Glutamatergic neuron (in vitro differentiated cells): ENCODE measurements at regions not wholly inside any gene's neighbourhood (a gene's known extent, or its start where the extent isn't known, plus 50 kb on each side); places are given as distances from the start of the nearest gene placed in this dataset.

ENCODE experiments used
- DNase-seq: peaks from one replicate; pipeline ENCODE4 v3.0.0; 2022
- H3K27ac Mint-ChIP-seq: one replicate; pipeline ENCODE4 v1.8.0; 2020; ENCODE audit warnings: mild to moderate bottlenecking, mixed read lengths, inconsistent platforms; ENCODE audit not compliant: unreplicated experiment
- H3K27me3 Mint-ChIP-seq: one replicate; pipeline ENCODE4 v1.8.0; 2020; ENCODE audit warnings: mild to moderate bottlenecking, moderate library complexity, mixed read lengths, inconsistent platforms; ENCODE audit not compliant: unreplicated experiment
- H3K36me3 Mint-ChIP-seq: one replicate; pipeline ENCODE4 v1.8.0; 2020; ENCODE audit warnings: mild to moderate bottlenecking, mixed read lengths, inconsistent platforms; ENCODE audit not compliant: unreplicated experiment
- H3K4me1 Mint-ChIP-seq: one replicate; pipeline ENCODE4 v1.8.0; 2020; ENCODE audit warnings: mild to moderate bottlenecking, low read depth, mixed read lengths, inconsistent platforms; ENCODE audit not compliant: unreplicated experiment
- H3K4me3 Mint-ChIP-seq: one replicate; pipeline ENCODE4 v1.8.0; 2020; ENCODE audit warnings: mild to moderate bottlenecking, mixed read lengths, inconsistent platforms; ENCODE audit not compliant: unreplicated experiment
- H3K9me3 Mint-ChIP-seq: one replicate; pipeline ENCODE4 v1.8.0; 2020; ENCODE audit warnings: mild to moderate bottlenecking, moderate library complexity, mixed read lengths, inconsistent platforms; ENCODE audit not compliant: unreplicated experiment
- TF ChIP-seq, protein P1 (sequence below): fragments of 200-600 bp; sonication (generic); IDR thresholded peaks from one replicate; pipeline ENCODE4 v1.5.0; 2021; ENCODE audit not compliant: partially characterized antibody, unreplicated experiment

DNA sequence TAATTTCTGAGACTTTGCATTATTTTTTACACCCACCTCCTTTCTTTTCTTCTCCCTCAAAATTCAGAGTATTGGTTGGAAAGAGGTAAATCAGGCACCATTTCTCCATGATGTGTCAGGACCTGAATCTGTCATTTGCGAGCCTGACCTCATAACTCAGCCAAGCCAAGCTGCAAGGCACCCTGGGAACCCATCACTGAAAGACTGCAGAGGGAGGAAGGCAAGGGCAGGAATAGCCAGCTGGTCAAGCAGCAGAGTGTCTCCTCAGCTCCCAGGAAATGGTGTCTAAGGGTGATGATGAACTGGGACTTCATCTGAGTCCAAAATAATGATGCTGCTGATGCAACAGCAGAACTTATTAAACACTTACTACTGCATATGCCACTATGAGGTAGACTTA lies 556.6 kb downstream of the OMA1 start:
- no peak overlapping the region for H3K27ac Mint-ChIP-seq
- no peak for DNase-seq
- no peaks in the 10 kb centered on the region for H3K36me3 Mint-ChIP-seq
- TF ChIP-seq, protein P1, sequence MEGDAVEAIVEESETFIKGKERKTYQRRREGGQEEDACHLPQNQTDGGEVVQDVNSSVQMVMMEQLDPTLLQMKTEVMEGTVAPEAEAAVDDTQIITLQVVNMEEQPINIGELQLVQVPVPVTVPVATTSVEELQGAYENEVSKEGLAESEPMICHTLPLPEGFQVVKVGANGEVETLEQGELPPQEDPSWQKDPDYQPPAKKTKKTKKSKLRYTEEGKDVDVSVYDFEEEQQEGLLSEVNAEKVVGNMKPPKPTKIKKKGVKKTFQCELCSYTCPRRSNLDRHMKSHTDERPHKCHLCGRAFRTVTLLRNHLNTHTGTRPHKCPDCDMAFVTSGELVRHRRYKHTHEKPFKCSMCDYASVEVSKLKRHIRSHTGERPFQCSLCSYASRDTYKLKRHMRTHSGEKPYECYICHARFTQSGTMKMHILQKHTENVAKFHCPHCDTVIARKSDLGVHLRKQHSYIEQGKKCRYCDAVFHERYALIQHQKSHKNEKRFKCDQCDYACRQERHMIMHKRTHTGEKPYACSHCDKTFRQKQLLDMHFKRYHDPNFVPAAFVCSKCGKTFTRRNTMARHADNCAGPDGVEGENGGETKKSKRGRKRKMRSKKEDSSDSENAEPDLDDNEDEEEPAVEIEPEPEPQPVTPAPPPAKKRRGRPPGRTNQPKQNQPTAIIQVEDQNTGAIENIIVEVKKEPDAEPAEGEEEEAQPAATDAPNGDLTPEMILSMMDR: no peak
- H3K27me3 Mint-ChIP-seq: no peaks in the 10 kb centered on the region
- no peaks in the 10 kb centered on the region for H3K9me3 Mint-ChIP-seq
- no peak overlapping the region for H3K4me3 Mint-ChIP-seq
- H3K4me1 Mint-ChIP-seq: peaks cover 2% of the 10 kb centered on the region

DNA sequence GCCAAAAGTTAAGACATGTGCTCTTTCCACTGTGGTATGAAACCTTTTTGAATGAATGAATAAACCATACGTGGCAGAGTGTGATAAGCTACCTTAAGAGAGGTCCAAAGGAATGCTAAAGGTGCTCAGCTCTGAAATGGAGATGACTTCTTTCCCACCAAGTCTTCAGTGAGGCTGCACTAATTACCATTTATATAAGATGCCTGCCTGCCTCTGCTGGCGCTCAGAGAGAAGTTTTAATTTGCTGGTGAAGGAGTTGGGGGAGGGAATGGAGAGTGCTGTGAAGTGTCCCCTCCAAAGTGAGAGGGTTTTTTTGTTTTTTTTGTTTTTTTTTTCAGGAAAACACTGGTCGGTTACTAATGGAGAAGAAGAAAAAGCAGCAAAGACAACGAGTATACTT lies 559.0 kb downstream of the OMA1 start:
- H3K4me3 Mint-ChIP-seq: no peak overlapping the region
- H3K4me1 Mint-ChIP-seq: peaks cover 2% of the 10 kb centered on the region
- no peak for DNase-seq
- no peaks in the 10 kb centered on the region for H3K27me3 Mint-ChIP-seq
- no peak overlapping the region for H3K27ac Mint-ChIP-seq
- H3K36me3 Mint-ChIP-seq: no peaks in the 10 kb centered on the region
- H3K9me3 Mint-ChIP-seq: no peaks in the 10 kb centered on the region
- TF ChIP-seq, protein P1: no peak

DNA sequence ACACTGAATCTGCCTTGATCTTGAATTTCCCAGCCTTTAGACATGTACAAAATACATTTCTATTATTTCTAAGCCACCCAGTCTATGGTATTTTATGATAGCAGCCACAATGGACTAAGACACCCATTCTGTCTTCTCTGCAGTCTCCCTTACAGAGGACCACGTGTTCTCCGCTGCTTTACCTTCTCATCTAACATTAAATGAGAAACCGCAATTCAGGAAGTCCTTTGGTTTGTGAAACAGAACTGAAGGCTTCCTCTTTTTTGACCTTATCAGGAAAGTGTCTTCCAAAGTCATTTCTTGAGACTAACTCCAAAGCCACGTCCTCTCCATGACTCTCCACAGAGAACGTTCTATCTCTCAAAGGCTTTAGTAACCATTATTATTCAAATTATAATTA lies 560.1 kb downstream of the OMA1 start:
- Mint-ChIP-seq H3K36me3 (no peaks in the 10 kb centered on the region), H3K9me3 (no peaks in the 10 kb centered on the region), H3K4me1 (peaks cover 2% of the 10 kb centered on the region), H3K27ac (no peak overlapping the region), H3K4me3 (no peak overlapping the region), H3K27me3 (no peaks in the 10 kb centered on the region)
- TF ChIP-seq, protein P1: no peak
- DNase-seq: no peak

DNA sequence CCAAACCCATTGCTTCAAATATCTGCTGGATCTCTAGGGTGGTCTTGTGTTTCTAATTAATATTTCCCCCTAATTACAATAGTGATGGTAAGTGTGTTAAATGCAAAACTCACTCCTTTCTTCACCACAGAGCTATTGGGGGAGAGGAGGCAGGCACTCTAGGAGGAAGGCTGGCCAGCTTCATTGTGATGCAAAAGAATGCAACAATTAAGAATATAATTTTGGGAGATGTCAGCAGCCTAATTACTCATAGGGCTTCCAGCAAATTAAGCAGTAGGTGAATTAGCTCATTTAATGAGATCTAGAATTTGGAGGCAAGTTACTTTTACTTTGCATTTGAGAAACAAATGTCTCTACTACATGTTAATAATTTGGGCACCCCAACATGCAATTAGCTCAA lies 560.4 kb upstream of the DAB1 start:
- TF ChIP-seq, protein P1: no peak
- Mint-ChIP-seq H3K4me1 (peaks cover 2% of the 10 kb centered on the region), H3K27me3 (no peaks in the 10 kb centered on the region), H3K9me3 (no peaks in the 10 kb centered on the region), H3K27ac (no peak overlapping the region), H3K4me3 (no peak overlapping the region), H3K36me3 (no peaks in the 10 kb centered on the region)
- no peak for DNase-seq

DNA sequence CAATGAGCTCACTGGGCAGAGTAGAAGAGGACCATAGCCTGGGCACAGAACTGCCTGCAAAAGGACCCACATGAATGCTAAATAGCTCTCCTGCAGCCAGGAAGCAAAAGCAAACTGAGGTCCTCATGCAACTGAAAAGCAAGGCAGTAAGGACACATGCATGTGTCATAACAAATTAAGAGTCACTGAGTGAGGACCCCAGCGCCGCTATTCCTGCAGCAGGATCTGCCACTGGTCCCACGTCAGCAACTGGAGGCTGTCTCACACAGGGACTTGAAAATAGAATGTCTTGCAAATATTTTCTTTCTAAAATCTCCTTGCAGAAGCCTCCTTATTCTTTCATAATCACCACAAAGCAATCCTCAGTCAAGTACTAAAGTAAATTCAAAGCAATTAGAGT lies 559.6 kb upstream of the DAB1 start:
- Mint-ChIP-seq H3K36me3 (no peaks in the 10 kb centered on the region), H3K9me3 (no peaks in the 10 kb centered on the region), H3K27ac (no peak overlapping the region), H3K27me3 (no peaks in the 10 kb centered on the region), H3K4me3 (no peak overlapping the region), H3K4me1 (peaks cover under 1% of the 10 kb centered on the region)
- TF ChIP-seq, protein P1: no peak
- no peak for DNase-seq
